ENCODE measurements at regions not wholly inside any gene's neighbourhood (a gene's known extent, or its start where the extent isn't known, plus 50 kb on each side); places are given as distances from the start of the nearest gene placed in this dataset.

DNA sequence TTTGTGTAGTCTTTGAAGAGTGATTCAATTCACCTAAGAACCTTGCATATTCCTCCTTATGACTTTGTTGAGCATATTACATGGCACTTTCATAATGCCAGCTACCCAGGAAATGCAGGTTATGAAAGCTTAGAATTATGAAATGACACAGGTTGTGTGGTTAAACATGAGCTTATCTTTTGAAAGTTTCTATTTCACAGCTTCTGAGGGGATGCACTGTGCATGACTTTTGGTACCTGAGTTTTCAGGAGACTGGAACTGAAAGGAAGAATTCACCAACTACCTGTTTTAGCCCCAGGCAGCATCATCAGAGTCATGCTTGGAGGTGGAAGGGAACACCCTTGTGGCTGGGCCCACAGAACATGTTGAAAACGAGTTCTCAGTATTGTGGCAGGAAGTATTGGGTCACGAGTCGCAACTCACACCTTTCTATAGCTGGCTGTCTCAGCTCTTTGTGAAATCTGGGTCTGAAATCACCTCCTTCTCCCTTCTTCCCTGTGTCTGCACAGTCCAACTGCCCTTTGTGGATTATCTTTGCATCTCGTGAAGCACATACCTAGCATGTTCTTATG is 228.2 kb downstream of the PTEN start:
- H3K27ac ChIP-seq (ENCODE audit: control insufficient read depth, insufficient read depth, low read length): no peak overlapping the region
- DNase-seq (ENCODE audit: low read depth, low spot score) (no peak), FAIRE-seq (peak; percentile 100)
- no peaks in the 10 kb centered on the region for H3K36me3 ChIP-seq (ENCODE audit: control insufficient read depth in 2 of 2, extremely low read depth in 1 of 2, insufficient read depth in 2 of 2, low read length in 2 of 2)
- no peaks in the 10 kb centered on the region for H3K9me1 ChIP-seq (ENCODE audit: control insufficient read depth, extremely low read depth, insufficient read depth, low read length)
- no peaks in the 10 kb centered on the region for H3K27me3 ChIP-seq (ENCODE audit: control insufficient read depth, extremely low read depth, insufficient read depth, low read length)
- H4K20me1 ChIP-seq (ENCODE audit: control insufficient read depth, extremely low read depth, insufficient read depth, low read length): no peaks in the 10 kb centered on the region
- no peaks in the 10 kb centered on the region for H3K79me2 ChIP-seq (ENCODE audit: control insufficient read depth, insufficient read depth, low read length)
- H2AFZ ChIP-seq (ENCODE audit: control insufficient read depth, low read length): no peak overlapping the region
- peaks cover 49% of the 10 kb centered on the region for H3K4me1 ChIP-seq (ENCODE audit: control insufficient read depth, extremely low read depth, insufficient read depth, low read length)
- H3K9me3 ChIP-seq (ENCODE audit: control insufficient read depth, low read depth, low read length): no peaks in the 10 kb centered on the region
- dilution Hi-C loops (cut with MboI; ENCODE audit: extremely low pct_ligation_motif_present, low sequenced_read_pairs): no loop called here
- H3K4me2 ChIP-seq (ENCODE audit: control insufficient read depth, extremely low read depth, insufficient read depth, low read depth, low read length): peak overlapping the region; percentile 28
- no peak overlapping the region for H3K4me3 ChIP-seq (ENCODE audit: control insufficient read depth in 2 of 3, extremely low read depth in 1 of 3, insufficient read depth in 2 of 3, low read depth in 1 of 3, low read length in 3 of 3)
- TF ChIP-seq, protein P1, sequence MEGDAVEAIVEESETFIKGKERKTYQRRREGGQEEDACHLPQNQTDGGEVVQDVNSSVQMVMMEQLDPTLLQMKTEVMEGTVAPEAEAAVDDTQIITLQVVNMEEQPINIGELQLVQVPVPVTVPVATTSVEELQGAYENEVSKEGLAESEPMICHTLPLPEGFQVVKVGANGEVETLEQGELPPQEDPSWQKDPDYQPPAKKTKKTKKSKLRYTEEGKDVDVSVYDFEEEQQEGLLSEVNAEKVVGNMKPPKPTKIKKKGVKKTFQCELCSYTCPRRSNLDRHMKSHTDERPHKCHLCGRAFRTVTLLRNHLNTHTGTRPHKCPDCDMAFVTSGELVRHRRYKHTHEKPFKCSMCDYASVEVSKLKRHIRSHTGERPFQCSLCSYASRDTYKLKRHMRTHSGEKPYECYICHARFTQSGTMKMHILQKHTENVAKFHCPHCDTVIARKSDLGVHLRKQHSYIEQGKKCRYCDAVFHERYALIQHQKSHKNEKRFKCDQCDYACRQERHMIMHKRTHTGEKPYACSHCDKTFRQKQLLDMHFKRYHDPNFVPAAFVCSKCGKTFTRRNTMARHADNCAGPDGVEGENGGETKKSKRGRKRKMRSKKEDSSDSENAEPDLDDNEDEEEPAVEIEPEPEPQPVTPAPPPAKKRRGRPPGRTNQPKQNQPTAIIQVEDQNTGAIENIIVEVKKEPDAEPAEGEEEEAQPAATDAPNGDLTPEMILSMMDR (optimal IDR thresholded peaks at IDR 0.05 in 1 of 3, IDR thresholded peaks at IDR 0.05 in 1 of 3, conservative IDR thresholded peaks at IDR 0.05 in 1 of 3; ENCODE audit: extremely low read depth in 1 of 3, insufficient read depth in 2 of 3, low read length in 3 of 3): peak in 2 of 3 experiments; percentile 21 to 51
- TF ChIP-seq EZH2 (IDR thresholded peaks at IDR 0.05; ENCODE audit: low read length): no peak
- no peak overlapping the region for H3K9ac ChIP-seq (ENCODE audit: control insufficient read depth, extremely low read depth, insufficient read depth, low read length)

DNA sequence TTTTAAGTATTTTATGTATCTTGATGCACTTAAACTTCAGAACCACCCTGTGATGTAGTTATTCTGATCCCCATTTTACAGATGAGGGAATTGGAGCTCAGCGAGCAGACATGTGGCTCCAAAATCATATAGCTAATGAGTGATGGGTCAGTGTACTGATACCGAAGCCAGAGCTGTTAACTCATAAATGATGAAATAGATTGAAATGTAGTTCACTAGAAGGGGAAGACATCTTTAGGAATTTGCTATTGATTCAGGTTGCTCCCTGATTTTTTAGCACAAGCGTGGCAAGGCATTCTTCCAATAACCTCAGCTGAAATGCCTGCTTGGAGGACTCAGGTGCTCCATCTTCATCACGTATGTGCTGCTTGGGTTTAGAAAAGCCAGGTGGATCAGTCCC is 228.8 kb downstream of the PTEN start:
- TF ChIP-seq, protein P1 (optimal IDR thresholded peaks at IDR 0.05 in 1 of 3, IDR thresholded peaks at IDR 0.05 in 1 of 3, conservative IDR thresholded peaks at IDR 0.05 in 1 of 3; ENCODE audit: extremely low read depth in 1 of 3, insufficient read depth in 2 of 3, low read length in 3 of 3): no peak
- H4K20me1 ChIP-seq (ENCODE audit: control insufficient read depth, extremely low read depth, insufficient read depth, low read length): no peaks in the 10 kb centered on the region
- no peaks in the 10 kb centered on the region for H3K27me3 ChIP-seq (ENCODE audit: control insufficient read depth, extremely low read depth, insufficient read depth, low read length)
- H3K27ac ChIP-seq (ENCODE audit: control insufficient read depth, insufficient read depth, low read length): no peak overlapping the region
- no peaks in the 10 kb centered on the region for H3K79me2 ChIP-seq (ENCODE audit: control insufficient read depth, insufficient read depth, low read length)
- dilution Hi-C loops (cut with MboI; ENCODE audit: extremely low pct_ligation_motif_present, low sequenced_read_pairs): no loop called here
- H2AFZ ChIP-seq (ENCODE audit: control insufficient read depth, low read length): no peak overlapping the region
- H3K4me1 ChIP-seq (ENCODE audit: control insufficient read depth, extremely low read depth, insufficient read depth, low read length): peaks cover 49% of the 10 kb centered on the region
- no peaks in the 10 kb centered on the region for H3K36me3 ChIP-seq (ENCODE audit: control insufficient read depth in 2 of 2, extremely low read depth in 1 of 2, insufficient read depth in 2 of 2, low read length in 2 of 2)
- no peak for DNase-seq (ENCODE audit: low read depth, low spot score)
- peak overlapping the region; percentile 15 for H3K4me2 ChIP-seq (ENCODE audit: control insufficient read depth, extremely low read depth, insufficient read depth, low read depth, low read length)
- H3K9me3 ChIP-seq (ENCODE audit: control insufficient read depth, low read depth, low read length): no peaks in the 10 kb centered on the region
- FAIRE-seq: no peak
- H3K9me1 ChIP-seq (ENCODE audit: control insufficient read depth, extremely low read depth, insufficient read depth, low read length): no peaks in the 10 kb centered on the region
- no peak overlapping the region for H3K9ac ChIP-seq (ENCODE audit: control insufficient read depth, extremely low read depth, insufficient read depth, low read length)
- no peak overlapping the region for H3K4me3 ChIP-seq (ENCODE audit: control insufficient read depth in 2 of 3, extremely low read depth in 1 of 3, insufficient read depth in 2 of 3, low read depth in 1 of 3, low read length in 3 of 3)
